Mammary epithelial cell (primary cell): ENCODE measurements at regions not wholly inside any gene's neighbourhood (a gene's known extent, or its start where the extent isn't known, plus 50 kb on each side); places are given as distances from the start of the nearest gene placed in this dataset.

Source experiments
- EZH2 ChIP-seq: IDR thresholded peaks from 2 replicates; pipeline ENCODE4 v1.6.1; 2012; ENCODE audit warnings: low read length, inconsistent platforms, borderline replicate concordance
- TF ChIP-seq, protein P1 (sequence below), 2 donors: IDR thresholded peaks in 1 of 2; conservative IDR thresholded peaks in 1 of 2; 2 replicates each; pipeline ENCODE4 v1.5.1; 2011 to 2012; ENCODE audit warnings: inconsistent platforms in 2 of 2, low read length in 2 of 2, mild to moderate bottlenecking in 2 of 2, control low read depth in 1 of 2, low read depth in 1 of 2; ENCODE audit not compliant: insufficient read depth in 1 of 2; ENCODE audit errors: extremely low read depth in 1 of 2

DNA sequence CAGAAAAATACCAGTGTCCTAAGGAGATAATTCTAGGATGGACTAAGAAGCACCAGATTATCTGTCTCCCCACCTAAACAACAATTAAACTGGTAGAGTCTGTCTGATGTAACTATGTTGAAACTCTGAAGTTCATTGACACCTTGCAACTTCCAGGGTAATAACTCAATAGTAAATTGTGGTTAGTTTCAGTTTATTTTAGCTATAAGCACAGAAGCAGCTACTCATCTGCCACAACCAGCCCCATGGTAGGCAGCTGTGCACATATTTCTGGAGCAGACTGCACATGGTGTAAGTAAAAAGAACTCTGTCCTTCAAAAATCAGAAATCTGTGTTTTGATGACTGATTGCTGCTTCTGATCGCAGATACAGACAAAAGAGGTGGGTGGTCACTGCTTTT lies 852.1 kb downstream of the CDH11 start:
- TF ChIP-seq, protein P1, sequence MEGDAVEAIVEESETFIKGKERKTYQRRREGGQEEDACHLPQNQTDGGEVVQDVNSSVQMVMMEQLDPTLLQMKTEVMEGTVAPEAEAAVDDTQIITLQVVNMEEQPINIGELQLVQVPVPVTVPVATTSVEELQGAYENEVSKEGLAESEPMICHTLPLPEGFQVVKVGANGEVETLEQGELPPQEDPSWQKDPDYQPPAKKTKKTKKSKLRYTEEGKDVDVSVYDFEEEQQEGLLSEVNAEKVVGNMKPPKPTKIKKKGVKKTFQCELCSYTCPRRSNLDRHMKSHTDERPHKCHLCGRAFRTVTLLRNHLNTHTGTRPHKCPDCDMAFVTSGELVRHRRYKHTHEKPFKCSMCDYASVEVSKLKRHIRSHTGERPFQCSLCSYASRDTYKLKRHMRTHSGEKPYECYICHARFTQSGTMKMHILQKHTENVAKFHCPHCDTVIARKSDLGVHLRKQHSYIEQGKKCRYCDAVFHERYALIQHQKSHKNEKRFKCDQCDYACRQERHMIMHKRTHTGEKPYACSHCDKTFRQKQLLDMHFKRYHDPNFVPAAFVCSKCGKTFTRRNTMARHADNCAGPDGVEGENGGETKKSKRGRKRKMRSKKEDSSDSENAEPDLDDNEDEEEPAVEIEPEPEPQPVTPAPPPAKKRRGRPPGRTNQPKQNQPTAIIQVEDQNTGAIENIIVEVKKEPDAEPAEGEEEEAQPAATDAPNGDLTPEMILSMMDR (conservative IDR thresholded peaks at IDR 0.05 in 1 of 2, IDR thresholded peaks at IDR 0.05 in 1 of 2; ENCODE audit: extremely low read depth in 1 of 2, insufficient read depth in 1 of 2, low read depth in 1 of 2, low read length in 2 of 2) = no peak
- no peak for TF ChIP-seq EZH2
